IPS DF 4.7 (cell line): ENCODE measurements at regions not wholly inside any gene's neighbourhood (a gene's known extent, or its start where the extent isn't known, plus 50 kb on each side); places are given as distances from the start of the nearest gene placed in this dataset.
"Not testable (repeated sequence)": the region's sequence is repeated elsewhere in the genome, so short reads cannot be mapped to it uniquely, and the experiment has no call there.

Experiments used
- DNase-seq: peaks from one replicate; pipeline ENCODE4 v3.0.0-alpha.2; 2013; ENCODE audit warnings: low spot score; ENCODE audit errors: extremely low read depth

GRCh38 chrX:34279866-34280560, 147.9 kb upstream of the FAM47A start:
- DNase-seq, result no peak

GRCh38 chrX:34275699-34276098, 143.6 kb upstream of the FAM47A start:
- DNase-seq, result no peak

GRCh38 chrX:34270434-34270833, 138.3 kb upstream of the FAM47A start:
- DNase-seq, result no peak

- no peak for DNase-seq
Observed at GRCh38 chrX:34238896-34239295, 106.8 kb upstream of the FAM47A start.

- DNase-seq, result not testable (repeated sequence)
Observed at GRCh38 chrX:34230156-34230555, 98.0 kb upstream of the FAM47A start.

- no peak for DNase-seq
Observed at GRCh38 chrX:34227804-34228203, 95.7 kb upstream of the FAM47A start.

- no peak for DNase-seq
Observed at GRCh38 chrX:34223574-34223973, 91.5 kb upstream of the FAM47A start.

GRCh38 chrX:34218063-34218462, 85.9 kb upstream of the FAM47A start:
- DNase-seq, result no peak

- DNase-seq, result no peak
Observed at GRCh38 chrX:34197946-34198345, 65.8 kb upstream of the FAM47A start.
